HG02759 (cell line): ENCODE measurements at regions not wholly inside any gene's neighbourhood (a gene's known extent, or its start where the extent isn't known, plus 50 kb on each side); places are given as distances from the start of the nearest gene placed in this dataset.
"Not testable (repeated sequence)": the region's sequence is repeated elsewhere in the genome, so short reads cannot be mapped to it uniquely, and the experiment has no call there.

Experiments used
- ATAC-seq: cut with Tn5 transposase; IDR thresholded peaks from one replicate; pipeline ENCODE4 v1.9.1; 2021; ENCODE audit warnings: mild to moderate bottlenecking, moderate library complexity; ENCODE audit not compliant: unreplicated experiment

DNA sequence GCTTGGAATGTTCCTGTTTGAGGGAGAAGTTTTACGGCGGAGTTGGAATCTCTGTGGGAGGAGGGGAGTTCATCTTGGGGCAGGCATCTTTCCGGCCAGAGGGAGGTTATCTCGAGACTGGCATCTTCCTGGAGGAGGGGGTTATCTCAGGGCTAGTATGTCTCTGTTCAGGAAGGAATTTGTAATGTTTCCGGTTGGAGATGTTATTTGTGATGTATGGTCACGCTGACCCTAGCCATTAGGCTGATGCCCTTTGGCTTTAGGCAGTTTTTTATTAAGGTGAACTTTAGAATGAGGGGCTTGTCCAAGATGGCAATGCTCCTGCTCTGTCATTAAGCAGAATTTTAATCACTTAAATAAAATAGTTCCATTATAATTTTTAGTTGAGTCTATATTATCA lies 449.7 kb downstream of the PCDH10 start:
- ATAC-seq, result no peak

- ATAC-seq, result no peak
Measured at GRCh38 chr4:133597251-133597650, 448.2 kb downstream of the PCDH10 start.

DNA sequence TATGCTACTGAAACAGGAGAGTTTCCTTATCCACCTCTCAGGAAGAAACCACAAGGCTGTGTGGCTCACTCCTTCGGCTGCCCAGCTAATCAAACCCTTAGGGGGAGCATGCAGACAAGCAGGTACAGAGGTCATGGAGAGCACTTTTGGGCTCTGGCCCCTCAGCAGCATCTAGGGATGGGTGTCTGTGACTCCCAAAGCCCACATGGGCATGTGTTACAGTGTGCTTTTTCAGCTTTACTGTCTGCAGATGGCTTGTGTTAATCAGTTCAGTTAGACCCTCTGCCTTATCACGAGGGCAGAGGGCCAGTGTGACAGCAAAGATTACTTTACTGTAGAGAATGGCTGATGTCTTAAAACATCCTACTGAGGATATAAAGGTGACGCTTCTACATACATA lies 447.4 kb downstream of the PCDH10 start:
- no peak for ATAC-seq

DNA sequence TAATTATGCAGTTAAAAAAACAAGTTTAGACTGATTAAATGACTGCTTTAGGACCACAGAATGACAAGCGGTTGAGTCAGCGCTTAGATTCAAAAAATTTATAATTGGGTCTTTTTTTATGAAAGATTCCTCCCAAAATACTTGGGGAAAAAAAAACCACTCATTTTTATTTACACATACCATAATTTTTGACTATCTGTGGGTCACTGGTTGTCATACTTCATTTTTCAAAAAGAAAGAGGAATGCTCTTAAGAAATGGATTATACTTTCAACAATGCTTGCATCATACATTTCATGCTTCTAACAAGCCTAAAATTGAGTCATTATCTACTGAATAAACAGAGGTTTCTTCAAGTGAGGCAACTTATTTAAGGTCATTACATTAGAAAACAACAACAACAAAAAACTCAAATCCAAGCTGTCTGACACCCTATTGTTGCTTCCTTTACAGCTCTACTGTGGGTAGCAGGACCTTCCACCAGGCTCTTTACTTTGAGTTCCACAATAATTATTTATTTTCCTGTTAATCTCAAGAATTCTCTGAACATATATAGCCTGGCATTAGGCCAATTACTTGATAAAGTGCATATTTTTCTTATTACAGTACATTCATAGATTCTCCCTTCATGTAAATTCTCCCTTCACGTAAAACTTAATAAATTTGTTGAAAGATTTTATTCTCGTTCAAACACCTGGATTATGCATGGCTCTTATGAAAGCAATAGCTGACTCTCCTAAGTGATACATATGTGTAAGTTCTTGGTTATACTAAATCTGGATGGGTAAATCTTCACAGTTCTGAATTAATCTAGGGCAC lies 445.5 kb downstream of the PCDH10 start:
- no peak for ATAC-seq

DNA sequence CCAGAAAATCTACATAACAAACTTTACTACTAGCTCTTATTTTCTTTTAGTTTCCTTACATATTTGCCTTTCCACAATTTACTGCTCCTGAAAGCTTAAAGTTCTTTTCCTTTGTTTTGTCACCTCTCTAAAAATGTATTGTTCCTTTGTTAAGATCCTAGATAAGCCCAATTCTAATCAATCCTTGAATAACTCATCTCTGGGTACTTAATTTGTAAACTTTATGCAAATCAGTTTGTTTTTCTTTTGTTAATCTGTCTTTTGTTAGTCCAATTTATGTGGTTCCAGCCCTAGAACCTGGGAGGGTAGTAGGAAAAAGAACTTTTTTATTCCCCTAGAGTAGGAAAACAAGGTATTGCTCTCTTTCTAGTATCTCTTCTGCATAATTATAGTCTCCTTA lies 444.7 kb downstream of the PCDH10 start:
- ATAC-seq, result no peak

DNA sequence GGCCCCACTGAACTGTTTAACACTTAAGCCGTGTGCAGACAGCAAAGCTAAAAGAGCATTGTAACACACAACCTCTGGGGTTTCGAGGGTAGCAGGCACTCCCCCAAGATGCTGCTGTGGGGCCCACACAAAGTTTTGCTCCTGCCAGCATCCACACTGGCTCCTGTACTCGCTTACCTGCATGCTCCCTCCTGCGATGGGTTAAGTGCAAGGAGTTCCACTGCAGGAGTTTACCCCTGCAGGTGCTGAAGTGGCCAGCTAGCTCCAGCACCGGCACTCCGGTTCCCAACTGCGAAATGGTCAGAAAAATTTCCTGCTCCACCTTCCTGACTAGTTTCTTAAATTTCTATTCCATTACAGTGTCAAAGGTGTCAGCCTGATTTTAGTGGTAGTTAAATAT lies 443.5 kb downstream of the PCDH10 start:
- no peak for ATAC-seq

DNA sequence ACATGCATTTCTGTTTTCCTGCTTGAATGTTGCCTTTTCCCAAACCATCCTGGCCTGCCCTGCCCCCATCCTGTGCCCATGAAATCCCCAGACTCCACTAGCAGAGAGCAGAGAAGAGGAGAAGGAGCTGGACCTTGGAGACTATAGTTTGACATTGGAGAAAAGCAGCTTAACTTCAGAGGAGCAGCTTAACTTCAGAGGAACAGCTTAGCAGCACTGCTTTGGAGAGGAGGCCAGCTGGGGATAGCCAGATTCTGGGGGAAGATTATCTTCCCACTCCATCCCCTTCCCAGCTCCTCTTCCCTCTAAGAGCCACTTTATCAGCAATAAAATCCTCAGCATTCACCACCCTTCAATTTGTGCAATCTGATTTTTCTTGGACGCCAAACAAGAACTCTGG lies 443.0 kb downstream of the PCDH10 start:
- no peak for ATAC-seq

- ATAC-seq, result no peak
Measured at GRCh38 chr4:133588306-133588705, 439.2 kb downstream of the PCDH10 start.

DNA sequence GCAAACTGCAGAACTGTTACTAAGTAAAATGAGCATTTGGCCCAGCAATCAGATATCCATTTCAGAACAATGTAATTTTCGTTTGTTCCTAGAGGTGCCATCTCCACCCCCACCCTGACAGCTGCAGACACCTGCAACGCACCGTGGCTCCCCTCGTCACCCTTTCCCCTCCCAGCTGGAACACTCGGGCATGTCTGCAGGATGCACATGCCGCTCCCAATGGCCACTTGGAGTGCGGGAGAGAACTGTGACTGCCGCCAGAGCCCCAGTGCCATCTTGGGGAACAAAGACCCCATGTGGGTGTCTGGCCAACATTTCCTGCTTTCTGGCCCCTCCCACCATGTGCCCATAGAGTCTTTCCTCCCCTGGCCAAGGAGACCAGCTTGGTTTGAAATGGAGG lies 436.2 kb downstream of the PCDH10 start:
- ATAC-seq, result no peak

DNA sequence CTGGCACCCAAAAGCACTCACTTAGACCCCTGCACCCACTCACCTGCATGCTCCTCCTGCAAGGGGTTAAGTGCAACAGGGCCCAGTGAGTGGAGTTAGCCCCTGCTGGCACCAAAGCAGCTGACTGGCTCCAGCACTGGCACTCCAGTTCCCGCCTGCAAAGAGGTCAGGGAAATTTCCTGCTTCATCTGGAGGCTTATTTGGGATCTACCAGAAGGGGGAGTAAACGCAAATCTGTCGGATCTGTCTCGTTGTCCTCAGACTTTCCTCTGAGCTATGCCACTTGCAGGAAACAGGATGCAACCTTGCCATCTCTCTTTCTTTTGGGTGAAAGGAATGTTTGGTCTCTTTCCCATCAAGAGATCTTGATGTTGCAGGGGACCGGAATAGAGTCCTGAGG lies 435.6 kb downstream of the PCDH10 start:
- ATAC-seq, result no peak

- ATAC-seq, result no peak
Measured at GRCh38 chr4:133581996-133582619, 433.0 kb downstream of the PCDH10 start.

GRCh38 chr4:133574248-133574647 lies 425.2 kb downstream of the PCDH10 start:
- no peak for ATAC-seq

- no peak for ATAC-seq
Measured at GRCh38 chr4:133565379-133565778, 416.3 kb downstream of the PCDH10 start.

- ATAC-seq, result no peak
Measured at GRCh38 chr4:133559987-133560386, 410.9 kb downstream of the PCDH10 start.

GRCh38 chr4:133555671-133556070 lies 406.6 kb downstream of the PCDH10 start:
- ATAC-seq, result no peak

DNA sequence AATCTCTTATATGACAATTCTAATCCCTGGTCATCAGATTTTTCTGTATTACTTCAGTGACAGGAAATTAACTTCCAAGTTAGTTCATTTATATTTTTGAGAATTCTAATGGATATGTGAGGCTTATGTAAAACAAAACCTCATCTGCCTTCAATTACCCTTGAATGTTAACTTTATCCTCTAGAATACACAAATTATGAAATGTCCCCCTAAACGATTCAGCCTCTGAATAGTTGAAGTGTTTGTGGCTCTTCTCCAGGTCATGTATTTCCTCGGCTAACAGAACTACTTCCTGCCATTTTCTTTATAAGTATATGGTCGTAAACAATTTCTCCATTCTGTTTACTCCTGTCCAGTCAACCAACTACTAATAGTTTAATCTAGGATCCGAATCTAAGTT lies 401.3 kb downstream of the PCDH10 start:
- ATAC-seq, result no peak

DNA sequence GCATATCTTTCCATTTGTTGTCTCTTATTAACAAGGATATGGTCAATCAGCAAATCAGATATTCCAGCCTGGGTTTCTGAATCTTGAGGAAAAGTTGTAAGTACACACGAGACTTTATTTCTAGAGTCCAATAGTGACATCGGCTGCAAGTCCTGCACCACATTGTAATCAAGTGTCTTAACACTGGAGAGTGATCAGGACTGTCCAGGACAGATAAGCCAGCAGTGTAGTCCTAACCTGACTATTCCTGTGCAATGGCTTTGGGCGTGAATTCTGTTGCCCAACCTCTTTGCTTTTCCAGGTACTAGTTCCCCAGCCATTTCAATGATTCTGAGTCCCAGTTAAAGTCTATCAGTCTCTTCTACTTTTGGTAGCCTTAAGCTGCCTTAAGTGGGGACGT lies 395.0 kb downstream of the PCDH10 start:
- ATAC-seq, result no peak

- no peak for ATAC-seq
Measured at GRCh38 chr4:133537780-133538281, 388.7 kb downstream of the PCDH10 start.

DNA sequence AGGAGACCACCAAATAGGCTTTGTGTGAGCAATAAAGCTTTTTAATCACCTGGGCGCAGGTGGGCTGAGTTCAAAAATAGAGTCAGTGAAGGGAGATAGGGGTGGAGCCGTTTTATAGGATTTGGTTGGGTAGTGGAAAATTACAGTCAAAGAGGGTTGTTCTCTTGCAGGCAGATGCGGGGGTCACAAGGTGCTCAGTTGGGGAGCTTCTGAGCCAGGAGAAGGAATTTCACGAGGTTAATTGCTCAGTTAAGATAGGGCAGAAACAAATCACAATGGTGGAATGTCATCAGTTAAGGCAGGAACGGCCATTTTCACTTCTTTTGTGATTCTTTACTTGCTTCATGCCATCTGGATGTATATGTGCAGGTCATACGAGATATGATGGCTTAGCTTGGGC lies 385.1 kb downstream of the PCDH10 start:
- ATAC-seq, result not testable (repeated sequence)

DNA sequence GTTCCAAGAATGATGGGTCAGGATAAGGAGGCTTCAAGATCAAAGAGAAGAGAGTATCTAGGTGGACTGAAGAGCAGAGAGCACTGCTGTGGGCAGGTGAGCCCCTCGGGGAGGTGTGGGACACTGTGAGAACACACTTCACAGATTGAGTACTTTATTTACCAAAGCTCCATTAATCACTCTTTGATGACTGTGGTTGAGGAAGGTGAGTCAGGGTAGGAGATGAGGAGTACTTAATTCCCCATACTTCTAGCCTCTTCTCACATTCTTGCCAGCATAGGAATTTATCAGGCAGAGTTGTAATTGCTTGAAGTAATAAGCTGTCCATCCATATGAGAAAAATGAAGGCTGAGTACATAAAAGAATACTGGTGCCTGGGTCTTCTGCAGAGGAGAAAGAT lies 375.3 kb downstream of the PCDH10 start:
- ATAC-seq, result no peak

- ATAC-seq, result no peak
Measured at GRCh38 chr4:133513901-133514300, 364.8 kb downstream of the PCDH10 start.

DNA sequence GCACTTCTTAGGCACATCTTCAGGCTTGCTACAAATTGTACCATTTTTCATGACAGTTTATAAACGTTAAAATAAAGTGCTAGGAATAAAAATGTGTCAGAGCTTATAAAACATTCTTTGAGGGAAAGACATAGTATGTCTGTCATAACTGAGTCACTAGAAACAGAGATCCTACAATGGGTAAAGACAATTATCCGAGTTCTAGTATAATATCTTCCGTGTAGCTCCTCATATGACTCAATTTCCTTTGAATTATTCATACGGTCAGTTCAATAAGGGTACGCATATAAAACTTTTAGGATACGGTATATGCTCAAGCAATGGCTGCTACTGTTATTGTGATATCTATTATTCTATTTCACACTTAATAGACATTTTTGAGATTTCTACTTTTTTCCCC lies 349.1 kb downstream of the PCDH10 start:
- no peak for ATAC-seq
